ENCODE measurements at regions not wholly inside any gene's neighbourhood (a gene's known extent, or its start where the extent isn't known, plus 50 kb on each side); places are given as distances from the start of the nearest gene placed in this dataset.
"Not testable (repeated sequence)": the region's sequence is repeated elsewhere in the genome, so short reads cannot be mapped to it uniquely, and the experiment has no call there.

- DNase-seq (ENCODE audit: low spot score); H3K27ac ChIP-seq; H3K27me3 ChIP-seq (replicated peaks; ENCODE audit: insufficient read depth); H3K9me3 ChIP-seq; H3K36me3 ChIP-seq; H3K4me3 ChIP-seq; H3K4me1 ChIP-seq (ENCODE audit: control insufficient read depth in 1 of 2, low read depth in 2 of 2); ATAC-seq (ENCODE audit: insufficient number of reproducible peaks, low FRiP score, low read depth): not testable (repeated sequence)
- TF ChIP-seq, protein P1, sequence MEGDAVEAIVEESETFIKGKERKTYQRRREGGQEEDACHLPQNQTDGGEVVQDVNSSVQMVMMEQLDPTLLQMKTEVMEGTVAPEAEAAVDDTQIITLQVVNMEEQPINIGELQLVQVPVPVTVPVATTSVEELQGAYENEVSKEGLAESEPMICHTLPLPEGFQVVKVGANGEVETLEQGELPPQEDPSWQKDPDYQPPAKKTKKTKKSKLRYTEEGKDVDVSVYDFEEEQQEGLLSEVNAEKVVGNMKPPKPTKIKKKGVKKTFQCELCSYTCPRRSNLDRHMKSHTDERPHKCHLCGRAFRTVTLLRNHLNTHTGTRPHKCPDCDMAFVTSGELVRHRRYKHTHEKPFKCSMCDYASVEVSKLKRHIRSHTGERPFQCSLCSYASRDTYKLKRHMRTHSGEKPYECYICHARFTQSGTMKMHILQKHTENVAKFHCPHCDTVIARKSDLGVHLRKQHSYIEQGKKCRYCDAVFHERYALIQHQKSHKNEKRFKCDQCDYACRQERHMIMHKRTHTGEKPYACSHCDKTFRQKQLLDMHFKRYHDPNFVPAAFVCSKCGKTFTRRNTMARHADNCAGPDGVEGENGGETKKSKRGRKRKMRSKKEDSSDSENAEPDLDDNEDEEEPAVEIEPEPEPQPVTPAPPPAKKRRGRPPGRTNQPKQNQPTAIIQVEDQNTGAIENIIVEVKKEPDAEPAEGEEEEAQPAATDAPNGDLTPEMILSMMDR (IDR thresholded peaks at IDR 0.05), result peak; percentile 77
Measured at GRCh38 chr14:106153362-106153955, 627.1 kb downstream of the TMEM121 start.

DNA sequence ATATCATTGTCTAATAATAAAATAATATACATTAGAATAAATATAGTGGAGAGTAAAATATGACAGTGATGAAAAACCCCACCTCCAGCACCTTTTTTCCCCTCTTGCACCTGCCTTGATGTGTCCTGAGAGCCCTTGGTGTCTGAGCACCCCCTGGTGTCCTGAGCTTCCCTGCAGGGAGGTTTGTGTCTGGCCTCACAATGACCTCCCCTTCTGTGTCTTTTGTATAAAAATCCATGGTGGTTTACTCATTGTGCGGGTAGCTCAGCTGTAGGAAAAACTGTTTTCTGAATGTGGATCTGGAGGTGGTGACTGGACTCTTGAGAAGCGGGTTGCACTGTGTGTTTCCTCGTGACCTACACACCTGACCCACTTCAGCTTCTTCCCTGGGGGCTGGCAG lies 636.9 kb downstream of the TMEM121 start:
- H3K36me3 ChIP-seq, result no peaks in the 10 kb centered on the region
- no peaks in the 10 kb centered on the region for H3K4me1 ChIP-seq (ENCODE audit: control insufficient read depth in 1 of 2, low read depth in 2 of 2)
- H3K27me3 ChIP-seq (replicated peaks; ENCODE audit: insufficient read depth), result no peaks in the 10 kb centered on the region
- H3K4me3 ChIP-seq, result no peak overlapping the region
- TF ChIP-seq, protein P1 (IDR thresholded peaks at IDR 0.05), result no peak
- DNase-seq (ENCODE audit: low spot score), result no peak
- no peaks in the 10 kb centered on the region for H3K9me3 ChIP-seq
- no peak for ATAC-seq (ENCODE audit: insufficient number of reproducible peaks, low FRiP score, low read depth)
- H3K27ac ChIP-seq, result no peak overlapping the region

DNA sequence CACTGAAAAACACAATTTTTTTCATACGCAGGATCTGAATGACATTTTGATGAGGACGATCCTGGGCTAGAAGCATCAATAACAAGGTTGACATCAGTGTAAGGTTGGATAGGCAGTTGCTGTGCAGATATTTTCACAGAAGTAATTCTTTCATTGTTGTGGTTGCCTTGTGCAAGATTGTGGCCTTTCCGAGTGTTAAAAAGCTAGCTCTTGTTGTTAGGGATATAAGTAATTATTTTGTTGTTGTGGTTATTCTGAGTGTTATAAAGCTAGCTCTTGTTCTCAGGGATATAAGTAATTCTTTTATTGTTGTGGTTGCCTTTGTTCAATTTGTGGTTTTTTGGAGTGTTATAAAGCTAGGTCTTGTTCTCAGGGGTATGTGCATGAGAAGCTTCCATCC lies 637.4 kb downstream of the TMEM121 start:
- H3K4me3 ChIP-seq; H3K9me3 ChIP-seq; H3K27ac ChIP-seq; H3K4me1 ChIP-seq (ENCODE audit: control insufficient read depth in 1 of 2, low read depth in 2 of 2); DNase-seq (ENCODE audit: low spot score); H3K27me3 ChIP-seq (replicated peaks; ENCODE audit: insufficient read depth); ATAC-seq (ENCODE audit: insufficient number of reproducible peaks, low FRiP score, low read depth); H3K36me3 ChIP-seq: not testable (repeated sequence)

DNA sequence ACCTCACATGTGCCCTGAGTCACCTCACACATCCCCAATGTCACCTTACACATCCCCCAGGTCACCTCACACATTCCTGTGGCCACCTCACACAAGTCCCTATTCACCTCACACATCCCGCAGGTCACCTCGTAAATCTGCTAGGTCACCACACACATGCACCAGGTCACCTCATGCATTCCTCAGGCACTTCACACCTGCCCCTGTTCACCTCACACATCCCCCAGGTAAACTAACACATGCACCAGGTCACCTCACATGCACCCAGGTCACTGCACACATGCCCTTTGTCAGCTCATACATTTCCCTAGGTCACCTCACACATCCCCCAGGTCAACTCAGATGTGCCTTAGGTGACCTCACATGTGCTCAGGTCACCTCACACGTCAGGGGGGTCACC lies 639.8 kb downstream of the TMEM121 start:
- Histone ChIP-seq H3K4me3 (no peak overlapping the region), H3K27me3 (replicated peaks; ENCODE audit: insufficient read depth) (no peaks in the 10 kb centered on the region)
- DNase-seq (ENCODE audit: low spot score), result no peak

GRCh38 chr14:106166650-106167204 lies 640.3 kb downstream of the TMEM121 start:
- no peaks in the 10 kb centered on the region for H3K4me1 ChIP-seq (ENCODE audit: control insufficient read depth in 1 of 2, low read depth in 2 of 2)
- TF ChIP-seq, protein P1 (IDR thresholded peaks at IDR 0.05), result no peak
- H3K27me3 ChIP-seq (replicated peaks; ENCODE audit: insufficient read depth), result no peaks in the 10 kb centered on the region
- H3K27ac ChIP-seq, result no peak overlapping the region
- H3K9me3 ChIP-seq, result no peaks in the 10 kb centered on the region
- H3K4me3 ChIP-seq, result no peak overlapping the region
- ATAC-seq (ENCODE audit: insufficient number of reproducible peaks, low FRiP score, low read depth) (no peak), DNase-seq (ENCODE audit: low spot score) (no peak)
- no peaks in the 10 kb centered on the region for H3K36me3 ChIP-seq

More for the DNA sequence above, 639.8 kb downstream of the TMEM121 start:
- ATAC-seq (ENCODE audit: insufficient number of reproducible peaks, low FRiP score, low read depth), result no peak
- no peaks in the 10 kb centered on the region for H3K4me1 ChIP-seq (ENCODE audit: control insufficient read depth in 1 of 2, low read depth in 2 of 2)
- no peak overlapping the region for H3K27ac ChIP-seq
- TF ChIP-seq, protein P1 (IDR thresholded peaks at IDR 0.05), result no peak
- no peaks in the 10 kb centered on the region for H3K9me3 ChIP-seq
- no peaks in the 10 kb centered on the region for H3K36me3 ChIP-seq

GRCh38 chr14:106170163-106170658 lies 643.8 kb downstream of the TMEM121 start:
- H3K36me3 ChIP-seq; ATAC-seq (ENCODE audit: insufficient number of reproducible peaks, low FRiP score, low read depth); H3K4me1 ChIP-seq (ENCODE audit: control insufficient read depth in 1 of 2, low read depth in 2 of 2); DNase-seq (ENCODE audit: low spot score); H3K9me3 ChIP-seq; H3K27ac ChIP-seq; H3K4me3 ChIP-seq; H3K27me3 ChIP-seq (replicated peaks; ENCODE audit: insufficient read depth): not testable (repeated sequence)
